ENCODE measurements at regions not wholly inside any gene's neighbourhood (a gene's known extent, or its start where the extent isn't known, plus 50 kb on each side); places are given as distances from the start of the nearest gene placed in this dataset.

- intact Hi-C loops (cut with DNase I; ENCODE audit: low total_unique reads) = no loop called here
- no peak for TF ChIP-seq POLR2A (IDR thresholded peaks at IDR 0.05)
- TF ChIP-seq CTCF (IDR thresholded peaks at IDR 0.05) = no peak
- H3K4me3 ChIP-seq (ENCODE audit: low read depth, poor library complexity, severe bottlenecking) = no peak overlapping the region
- WGBS, 2 donors = 74 to 76% methylated on average over 4 of the region's 4 CpGs
- DNase-seq (ENCODE audit: low spot score in 2 of 2) = no peak
Observed at GRCh38 chr4:159410076-159410777, 307.3 kb downstream of the RAPGEF2 start.

- 77 to 88% methylated on average over 5 of the region's 5 CpGs for WGBS, 2 donors
- H3K4me3 ChIP-seq (ENCODE audit: low read depth, poor library complexity, severe bottlenecking) = no peak overlapping the region
- no peak for DNase-seq (ENCODE audit: low spot score in 2 of 2)
- intact Hi-C loops (cut with DNase I; ENCODE audit: low total_unique reads) = no loop called here
- TF ChIP-seq CTCF (IDR thresholded peaks at IDR 0.05) (no peak), POLR2A (IDR thresholded peaks at IDR 0.05) (no peak)
Observed at GRCh38 chr4:159410891-159411290, 308.0 kb downstream of the RAPGEF2 start.

GRCh38 chr4:159413306-159413943 lies 310.5 kb downstream of the RAPGEF2 start:
- intact Hi-C loops (cut with DNase I; ENCODE audit: low total_unique reads) = no loop called here
- DNase-seq (ENCODE audit: low spot score in 2 of 2) = no peak
- no peak for TF ChIP-seq POLR2A (IDR thresholded peaks at IDR 0.05)
- no peak for TF ChIP-seq CTCF (IDR thresholded peaks at IDR 0.05)
- WGBS, 2 donors = 60 to 67% methylated on average over 6 of the region's 6 CpGs
- no peak overlapping the region for H3K4me3 ChIP-seq (ENCODE audit: low read depth, poor library complexity, severe bottlenecking)

- H3K4me3 ChIP-seq (ENCODE audit: low read depth, poor library complexity, severe bottlenecking) = no peak overlapping the region
- WGBS, 2 donors = 77 to 86% methylated on average over 4 of the region's 4 CpGs
- no peak for DNase-seq (ENCODE audit: low spot score in 2 of 2)
- intact Hi-C loops (cut with DNase I; ENCODE audit: low total_unique reads) = no loop called here
- TF ChIP-seq POLR2A (IDR thresholded peaks at IDR 0.05) = no peak
- TF ChIP-seq CTCF (IDR thresholded peaks at IDR 0.05) = no peak
Observed at GRCh38 chr4:159414305-159414704, 311.4 kb downstream of the RAPGEF2 start.

- no peak overlapping the region for H3K4me3 ChIP-seq (ENCODE audit: low read depth, poor library complexity, severe bottlenecking)
- no peak for DNase-seq (ENCODE audit: low spot score in 2 of 2)
- WGBS, 2 donors = 83 to 85% methylated on average over 2 of the region's 2 CpGs
- TF ChIP-seq POLR2A (IDR thresholded peaks at IDR 0.05) (no peak), CTCF (IDR thresholded peaks at IDR 0.05) (no peak)
- intact Hi-C loops (cut with DNase I; ENCODE audit: low total_unique reads) = no loop called here
Observed at GRCh38 chr4:159416073-159416472, 313.2 kb downstream of the RAPGEF2 start.

Data from lower leg skin (tissue), 4 donors.